K562 (cell line): ENCODE measurements at regions not wholly inside any gene's neighbourhood (a gene's known extent, or its start where the extent isn't known, plus 50 kb on each side); places are given as distances from the start of the nearest gene placed in this dataset.

Source experiments
- ATAC-seq: fragments of 200-7000 bp; cut with Tn5 transposase; 3 replicates; pipeline ENCODE4 v1.9.1; 2020; ENCODE audit warnings: moderate library complexity
- BruUV-seq: library from RNA; stranded (reverse); fragments of 400-500 nt; replicated peaks from 2 replicates; lab custom pipeline; 2021; lab: Mats Ljungman, UMichigan
- CTCF ChIA-PET: fragments of 300-600 bp; formaldehyde crosslinking; extraction: SDS; loops from one replicate; lab custom pipeline; 2021; ENCODE audit warnings: low intra/inter-chr PET ratio; lab: Yijun Ruan, JAX
- POLR2A ChIA-PET: fragments of 300-600, 350-650 bp; sonication (Branson Sonifier 250); formaldehyde crosslinking; extraction: SDS; loops from one replicate; lab custom pipeline; 2021; ENCODE audit warnings: antibody characterized with exemption, inconsistent platforms; lab: Yijun Ruan, JAX
- DNase-seq, 4 experiments: peaks; one replicate each; pipeline versions ENCODE4 v3.0.0 to v3.0.0-alpha.2; 2011 to 2018; ENCODE audit warnings: low spot score in 3 of 4, mixed read lengths in 3 of 4; ENCODE audit errors: extremely low read depth in 1 of 4
- FAIRE-seq: peaks from 2 replicates; lab custom pipeline; 2011; peaks lifted over from hg19 to GRCh38; lab: Jason Lieb, UNC
- H2AFZ ChIP-seq: 2 replicates; pipeline ENCODE4 v1.6.0; 2011; ENCODE audit warnings: low read depth, low read length, control low read depth, inconsistent platforms
- H3K27ac ChIP-seq: fragments of 200-600 bp; 3 replicates; pipeline ENCODE4 v1.8.0; 2011; ENCODE audit warnings: low read depth, mild to moderate bottlenecking, control low read depth, inconsistent platforms, low read length, moderate library complexity, mixed read lengths; ENCODE audit errors: extremely low read depth
- H3K27me3 ChIP-seq, 2 experiments: fragments of 300-600 bp in 1 of 2; 2 replicates in 1 of 2; 3 replicates in 1 of 2; pipeline versions ENCODE4 v1.6.0 to v1.8.0; 2011; ENCODE audit warnings: inconsistent platforms in 2 of 2, low read length in 2 of 2, mild to moderate bottlenecking in 1 of 2, mixed read lengths in 1 of 2, moderate library complexity in 1 of 2; ENCODE audit not compliant: control insufficient read depth in 2 of 2, insufficient read depth in 2 of 2
- H3K36me3 ChIP-seq: fragments of 300-600 bp; 3 replicates; pipeline ENCODE4 v1.8.0; 2011; ENCODE audit warnings: mild to moderate bottlenecking, low read length, inconsistent platforms; ENCODE audit not compliant: control insufficient read depth, insufficient read depth
- H3K4me1 ChIP-seq, 2 experiments: fragments of 200-600 bp in 1 of 2; replicated peaks in 1 of 2; 2 replicates in 1 of 2; 3 replicates in 1 of 2; pipeline versions ENCODE4 v1.5.1 to v1.8.0; 2011; ENCODE audit warnings: inconsistent platforms in 2 of 2, low read length in 2 of 2, mild to moderate bottlenecking in 1 of 2, mixed read lengths in 1 of 2, moderate library complexity in 1 of 2; ENCODE audit not compliant: control insufficient read depth in 2 of 2, insufficient read depth in 2 of 2
- H3K4me2 ChIP-seq: 2 replicates; pipeline ENCODE4 v1.6.1; 2011; ENCODE audit warnings: low read length, control low read depth, inconsistent platforms, mixed read lengths; ENCODE audit not compliant: insufficient read depth
- H3K4me3 ChIP-seq: fragments of 200-600 bp; sonication (generic), shearing (Covaris generic); 2 replicates; pipeline ENCODE4 v1.5.1; 2016; ENCODE audit warnings: control low read depth, inconsistent platforms
- H3K79me2 ChIP-seq: fragments of 200-600 bp; 3 replicates; pipeline ENCODE4 v1.8.0; 2011; ENCODE audit warnings: low read length, inconsistent platforms; ENCODE audit not compliant: control insufficient read depth, insufficient read depth
- H3K9ac ChIP-seq, 2 experiments: 2 replicates each; pipeline versions ENCODE4 v1.6.0 to v1.6.1; 2011; ENCODE audit warnings: low read depth in 2 of 2, low read length in 2 of 2, control low read depth in 1 of 2, inconsistent platforms in 1 of 2, mild to moderate bottlenecking in 1 of 2, mixed read lengths in 1 of 2; ENCODE audit not compliant: insufficient read depth in 1 of 2
- H3K9me1 ChIP-seq: one replicate; pipeline ENCODE4 v1.6.0; 2011; ENCODE audit warnings: inconsistent platforms, mild to moderate bottlenecking, low read length, moderate library complexity; ENCODE audit not compliant: control insufficient read depth, insufficient read depth
- H3K9me3 ChIP-seq: replicated peaks from 2 replicates; pipeline ENCODE4 v1.5.1; 2011; ENCODE audit warnings: low read depth, low read length, inconsistent platforms; ENCODE audit not compliant: control insufficient read depth, insufficient read depth
- H4K20me1 ChIP-seq: replicated peaks from 2 replicates; pipeline ENCODE4 v1.6.1; 2011; ENCODE audit warnings: low read length, inconsistent platforms, mixed read lengths; ENCODE audit not compliant: control insufficient read depth, insufficient read depth
- FOS ChIP-seq: IDR thresholded peaks from 3 replicates; pipeline ENCODE4 v1.6.1; 2011; ENCODE audit not compliant: insufficient read length; ENCODE audit errors: extremely low read depth
- FOSL1 ChIP-seq: fragments of 200-800 bp; sonication (Bioruptor generic); conservative IDR thresholded peaks from 2 replicates; pipeline ENCODE4 v1.6.1; 2016; ENCODE audit warnings: missing genetic modification characterization, missing compliant biosample characterization
- HNRNPUL1 ChIP-seq: fragments of 200-400 bp; formaldehyde crosslinking; IDR thresholded peaks from 2 replicates; pipeline ENCODE4 v1.6.1; 2017; ENCODE audit warnings: low read length
- JUNB ChIP-seq: fragments of 450-650 bp; formaldehyde crosslinking; conservative IDR thresholded peaks from 2 replicates; pipeline ENCODE4 v1.4.0; 2020; ENCODE audit warnings: mild to moderate bottlenecking
- NR4A1 ChIP-seq, 2 experiments: fragments of 250-450 bp in 1 of 2; fragments of 450-650 bp in 1 of 2; sonication (Bioruptor Pico) in 1 of 2; IDR thresholded peaks; 2 replicates each; pipeline versions ENCODE4 v1.4.0 to v1.6.1; 2016 to 2020; ENCODE audit warnings: mild to moderate bottlenecking in 2 of 2, missing compliant biosample characterization in 1 of 2, missing genetic modification characterization in 1 of 2, moderate library complexity in 1 of 2
- PRMT5 ChIP-seq: sonication (generic); formaldehyde crosslinking; IDR thresholded peaks from 2 replicates; pipeline ENCODE4 v1.5.0; 2020; ENCODE audit warnings: missing genetic modification reagents
- XRCC5 ChIP-seq: fragments of 200-400 bp; formaldehyde crosslinking; IDR thresholded peaks from 2 replicates; pipeline ENCODE4 v1.6.1; 2017; ENCODE audit warnings: low read depth, mild to moderate bottlenecking, low read length
- ZNF239 ChIP-seq: fragments of 250-450 bp; sonication (Bioruptor Pico); IDR thresholded peaks from 2 replicates; pipeline ENCODE4 v1.4.0; 2020; ENCODE audit warnings: mild to moderate bottlenecking
- ZNF445 ChIP-seq: fragments of 250-450 bp; sonication (Bioruptor Pico); IDR thresholded peaks from 2 replicates; pipeline ENCODE4 v1.4.0; 2020; ENCODE audit warnings: low read depth, mild to moderate bottlenecking, moderate library complexity
- ZNF830 ChIP-seq: fragments of 250-450 bp; sonication (Bioruptor Pico); IDR thresholded peaks from 2 replicates; pipeline ENCODE4 v1.5.0; 2021; ENCODE audit warnings: mild to moderate bottlenecking
- in situ Hi-C: fragments of 300-500 bp; cut with MboI; formaldehyde crosslinking; loops from 4 replicates; pipeline ENCODE4 v1.15.0; 2018; ENCODE audit warnings: inconsistent platforms, mixed read lengths
- intact Hi-C: fragments of 100-400 bp; cut with micrococcal nuclease; formaldehyde crosslinking; loops from 2 replicates; pipeline ENCODE4 v1.14.2; 2022
- TF ChIP-seq, protein P1 (sequence below): fragments of 450-650 bp; IDR thresholded peaks from 2 replicates; pipeline ENCODE4 v1.6.1; 2016; ENCODE audit warnings: low read depth, mild to moderate bottlenecking, moderate library complexity
- TF ChIP-seq, protein P2 (sequence below): sonication (generic); formaldehyde crosslinking; IDR thresholded peaks from 2 replicates; pipeline ENCODE4 v1.8.1; 2023; ENCODE audit warnings: missing genetic modification reagents, mild to moderate bottlenecking, borderline replicate concordance

DNA sequence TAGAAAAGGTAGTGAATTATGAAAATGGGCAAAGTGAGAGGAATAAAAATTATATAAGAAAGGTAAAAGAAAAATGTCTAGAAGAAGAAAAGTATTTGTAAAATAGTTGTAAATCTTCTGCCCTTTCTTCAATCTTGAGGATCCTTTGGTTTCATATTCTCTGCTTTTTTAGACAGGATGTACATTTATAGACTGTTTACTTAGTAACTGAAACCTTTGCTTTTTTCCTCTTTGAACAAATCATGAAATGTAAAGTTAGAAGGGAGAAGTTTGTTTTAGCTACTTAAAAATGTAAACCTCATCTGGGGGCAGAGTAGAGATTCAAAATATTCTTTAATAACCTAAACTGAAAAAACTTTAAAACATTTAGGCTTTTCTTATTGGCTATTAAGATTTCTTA, 150.4 kb upstream of the ITGA4 start:
- no peak for FAIRE-seq
- no peak overlapping the region for H3K9ac ChIP-seq
- no peak overlapping the region for H3K27ac ChIP-seq
- intact Hi-C loops (no loop called here), in situ Hi-C loops (no loop called here)
- ChIA-PET POLR2A (no interaction called here), CTCF (no interaction called here)
- H2AFZ ChIP-seq: no peak overlapping the region
- TF ChIP-seq ZNF830 (CRISPR knock-in tag) (no peak), FOS (no peak), XRCC5 (no peak), PRMT5 (CRISPR knock-in tag) (no peak), ZNF239 (no peak), NR4A1 (CRISPR knock-in tag; IDR thresholded peaks at IDR 0.05) (no peak), NR4A1 (tag; IDR thresholded peaks at IDR 0.05) (no peak), JUNB (CRISPR knock-in tag) (no peak), HNRNPUL1 (no peak), ZNF445 (no peak), FOSL1 (no peak)
- TF ChIP-seq, protein P1, sequence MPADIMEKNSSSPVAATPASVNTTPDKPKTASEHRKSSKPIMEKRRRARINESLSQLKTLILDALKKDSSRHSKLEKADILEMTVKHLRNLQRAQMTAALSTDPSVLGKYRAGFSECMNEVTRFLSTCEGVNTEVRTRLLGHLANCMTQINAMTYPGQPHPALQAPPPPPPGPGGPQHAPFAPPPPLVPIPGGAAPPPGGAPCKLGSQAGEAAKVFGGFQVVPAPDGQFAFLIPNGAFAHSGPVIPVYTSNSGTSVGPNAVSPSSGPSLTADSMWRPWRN: no peak
- TF ChIP-seq, protein P2, sequence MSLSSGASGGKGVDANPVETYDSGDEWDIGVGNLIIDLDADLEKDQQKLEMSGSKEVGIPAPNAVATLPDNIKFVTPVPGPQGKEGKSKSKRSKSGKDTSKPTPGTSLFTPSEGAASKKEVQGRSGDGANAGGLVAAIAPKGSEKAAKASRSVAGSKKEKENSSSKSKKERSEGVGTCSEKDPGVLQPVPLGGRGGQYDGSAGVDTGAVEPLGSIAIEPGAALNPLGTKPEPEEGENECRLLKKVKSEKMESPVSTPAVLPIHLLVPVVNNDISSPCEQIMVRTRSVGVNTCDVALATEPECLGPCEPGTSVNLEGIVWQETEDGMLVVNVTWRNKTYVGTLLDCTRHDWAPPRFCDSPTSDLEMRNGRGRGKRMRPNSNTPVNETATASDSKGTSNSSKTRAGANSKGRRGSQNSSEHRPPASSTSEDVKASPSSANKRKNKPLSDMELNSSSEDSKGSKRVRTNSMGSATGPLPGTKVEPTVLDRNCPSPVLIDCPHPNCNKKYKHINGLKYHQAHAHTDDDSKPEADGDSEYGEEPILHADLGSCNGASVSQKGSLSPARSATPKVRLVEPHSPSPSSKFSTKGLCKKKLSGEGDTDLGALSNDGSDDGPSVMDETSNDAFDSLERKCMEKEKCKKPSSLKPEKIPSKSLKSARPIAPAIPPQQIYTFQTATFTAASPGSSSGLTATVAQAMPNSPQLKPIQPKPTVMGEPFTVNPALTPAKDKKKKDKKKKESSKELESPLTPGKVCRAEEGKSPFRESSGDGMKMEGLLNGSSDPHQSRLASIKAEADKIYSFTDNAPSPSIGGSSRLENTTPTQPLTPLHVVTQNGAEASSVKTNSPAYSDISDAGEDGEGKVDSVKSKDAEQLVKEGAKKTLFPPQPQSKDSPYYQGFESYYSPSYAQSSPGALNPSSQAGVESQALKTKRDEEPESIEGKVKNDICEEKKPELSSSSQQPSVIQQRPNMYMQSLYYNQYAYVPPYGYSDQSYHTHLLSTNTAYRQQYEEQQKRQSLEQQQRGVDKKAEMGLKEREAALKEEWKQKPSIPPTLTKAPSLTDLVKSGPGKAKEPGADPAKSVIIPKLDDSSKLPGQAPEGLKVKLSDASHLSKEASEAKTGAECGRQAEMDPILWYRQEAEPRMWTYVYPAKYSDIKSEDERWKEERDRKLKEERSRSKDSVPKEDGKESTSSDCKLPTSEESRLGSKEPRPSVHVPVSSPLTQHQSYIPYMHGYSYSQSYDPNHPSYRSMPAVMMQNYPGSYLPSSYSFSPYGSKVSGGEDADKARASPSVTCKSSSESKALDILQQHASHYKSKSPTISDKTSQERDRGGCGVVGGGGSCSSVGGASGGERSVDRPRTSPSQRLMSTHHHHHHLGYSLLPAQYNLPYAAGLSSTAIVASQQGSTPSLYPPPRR (CRISPR knock-in tag): no peak
- H3K9me1 ChIP-seq: no peaks in the 10 kb centered on the region
- H3K9me3 ChIP-seq: no peaks in the 10 kb centered on the region; the same call in 1 of the 2 replicates
- no TSS peak for BruUV-seq
- H3K27me3 ChIP-seq: no peaks in the 10 kb centered on the region
- H3K36me3 ChIP-seq: no peaks in the 10 kb centered on the region
- no peak for DNase-seq
- no peaks in the 10 kb centered on the region for H4K20me1 ChIP-seq
- H3K79me2 ChIP-seq: no peaks in the 10 kb centered on the region
- no peak overlapping the region for H3K4me2 ChIP-seq
- ATAC-seq: no peak
- no peaks in the 10 kb centered on the region for H3K4me1 ChIP-seq
- H3K4me3 ChIP-seq: no peak overlapping the region
